GM12873 (cell line): ENCODE measurements at regions not wholly inside any gene's neighbourhood (a gene's known extent, or its start where the extent isn't known, plus 50 kb on each side); places are given as distances from the start of the nearest gene placed in this dataset.

Experiments used
- TF ChIP-seq, protein P1 (sequence below): IDR thresholded peaks from 2 replicates; pipeline ENCODE4 v1.5.1; 2012; ENCODE audit warnings: low read depth, mild to moderate bottlenecking, moderate library complexity, low read length, control low read depth; ENCODE audit not compliant: insufficient read depth; ENCODE audit errors: missing control alignments

DNA sequence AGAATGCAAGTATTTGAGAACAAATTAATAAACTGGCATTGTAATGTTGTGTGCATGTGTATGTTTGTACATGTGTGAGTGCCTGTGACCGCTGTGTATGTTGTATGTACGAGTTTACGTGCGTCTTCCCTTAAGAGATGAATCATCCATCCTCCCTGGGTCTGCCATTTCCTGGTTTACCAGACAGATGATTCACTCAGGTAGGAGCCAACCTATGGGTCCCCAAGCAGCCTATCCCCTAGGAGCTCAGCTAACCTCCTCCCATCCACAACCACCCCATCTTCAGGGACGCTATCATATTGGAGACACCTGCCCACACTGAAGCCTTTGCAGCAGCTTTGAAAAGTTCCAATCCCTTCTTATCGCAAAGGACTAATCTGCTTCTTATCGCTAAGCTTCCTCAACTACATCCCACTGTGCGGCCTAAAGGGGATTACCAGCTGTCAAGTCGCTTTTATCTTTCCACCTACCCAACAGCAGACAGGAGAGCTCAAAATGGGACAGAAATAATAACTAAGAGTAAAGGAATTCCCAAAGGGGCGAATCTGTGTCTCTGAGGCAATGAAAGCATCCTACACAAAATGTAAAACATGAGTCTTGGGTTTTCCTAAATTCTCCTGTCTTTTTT, 81.5 kb upstream of the TMCC3 start:
- TF ChIP-seq, protein P1, sequence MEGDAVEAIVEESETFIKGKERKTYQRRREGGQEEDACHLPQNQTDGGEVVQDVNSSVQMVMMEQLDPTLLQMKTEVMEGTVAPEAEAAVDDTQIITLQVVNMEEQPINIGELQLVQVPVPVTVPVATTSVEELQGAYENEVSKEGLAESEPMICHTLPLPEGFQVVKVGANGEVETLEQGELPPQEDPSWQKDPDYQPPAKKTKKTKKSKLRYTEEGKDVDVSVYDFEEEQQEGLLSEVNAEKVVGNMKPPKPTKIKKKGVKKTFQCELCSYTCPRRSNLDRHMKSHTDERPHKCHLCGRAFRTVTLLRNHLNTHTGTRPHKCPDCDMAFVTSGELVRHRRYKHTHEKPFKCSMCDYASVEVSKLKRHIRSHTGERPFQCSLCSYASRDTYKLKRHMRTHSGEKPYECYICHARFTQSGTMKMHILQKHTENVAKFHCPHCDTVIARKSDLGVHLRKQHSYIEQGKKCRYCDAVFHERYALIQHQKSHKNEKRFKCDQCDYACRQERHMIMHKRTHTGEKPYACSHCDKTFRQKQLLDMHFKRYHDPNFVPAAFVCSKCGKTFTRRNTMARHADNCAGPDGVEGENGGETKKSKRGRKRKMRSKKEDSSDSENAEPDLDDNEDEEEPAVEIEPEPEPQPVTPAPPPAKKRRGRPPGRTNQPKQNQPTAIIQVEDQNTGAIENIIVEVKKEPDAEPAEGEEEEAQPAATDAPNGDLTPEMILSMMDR = no peak

DNA sequence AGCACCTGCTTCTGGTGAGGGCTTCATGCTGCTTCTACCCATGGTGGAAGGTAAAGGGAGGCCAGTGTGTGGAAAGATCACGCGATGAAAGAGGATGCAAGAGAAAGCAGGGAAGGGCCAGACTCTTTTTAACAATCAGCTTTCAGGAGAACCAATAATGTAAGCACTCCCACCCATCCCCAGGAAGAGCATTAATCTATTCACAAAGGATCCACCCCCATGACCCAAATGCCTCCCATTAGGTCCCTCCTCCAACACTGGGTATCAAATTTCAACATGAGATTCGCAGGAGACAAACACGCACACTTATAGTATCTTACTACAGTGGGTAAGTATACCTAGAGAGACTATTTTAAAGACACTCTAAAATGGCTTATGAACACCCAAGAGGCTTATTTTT, 80.5 kb upstream of the TMCC3 start:
- TF ChIP-seq, protein P1 = no peak

DNA sequence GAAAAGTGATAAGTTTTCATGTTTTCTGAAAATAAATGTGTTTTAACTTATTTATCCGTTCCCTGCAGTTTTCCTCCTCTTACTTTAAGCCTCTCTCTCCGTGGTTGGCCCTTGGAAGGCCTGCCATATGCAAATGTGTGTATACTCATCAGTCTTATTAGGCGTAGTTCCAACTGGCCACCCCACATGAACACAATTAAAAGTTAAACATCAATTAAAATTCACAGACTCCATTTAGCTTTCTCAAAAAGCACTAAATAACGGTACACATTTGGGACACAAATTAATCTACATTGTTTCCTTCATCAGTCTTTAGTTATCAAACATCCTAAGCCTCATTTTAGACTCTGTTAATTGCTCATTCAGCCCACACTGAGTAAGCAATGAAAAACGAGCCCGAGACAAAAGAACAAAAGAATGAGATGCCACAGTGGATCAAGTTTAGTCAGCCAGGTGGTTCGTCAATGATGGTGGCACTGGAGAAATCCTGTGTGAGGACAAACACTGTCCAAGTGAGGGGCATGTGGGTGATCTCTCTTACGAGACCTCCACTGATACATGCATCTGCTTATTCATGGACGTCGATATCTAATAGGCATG, 76.0 kb upstream of the TMCC3 start:
- TF ChIP-seq, protein P1 = no peak

DNA sequence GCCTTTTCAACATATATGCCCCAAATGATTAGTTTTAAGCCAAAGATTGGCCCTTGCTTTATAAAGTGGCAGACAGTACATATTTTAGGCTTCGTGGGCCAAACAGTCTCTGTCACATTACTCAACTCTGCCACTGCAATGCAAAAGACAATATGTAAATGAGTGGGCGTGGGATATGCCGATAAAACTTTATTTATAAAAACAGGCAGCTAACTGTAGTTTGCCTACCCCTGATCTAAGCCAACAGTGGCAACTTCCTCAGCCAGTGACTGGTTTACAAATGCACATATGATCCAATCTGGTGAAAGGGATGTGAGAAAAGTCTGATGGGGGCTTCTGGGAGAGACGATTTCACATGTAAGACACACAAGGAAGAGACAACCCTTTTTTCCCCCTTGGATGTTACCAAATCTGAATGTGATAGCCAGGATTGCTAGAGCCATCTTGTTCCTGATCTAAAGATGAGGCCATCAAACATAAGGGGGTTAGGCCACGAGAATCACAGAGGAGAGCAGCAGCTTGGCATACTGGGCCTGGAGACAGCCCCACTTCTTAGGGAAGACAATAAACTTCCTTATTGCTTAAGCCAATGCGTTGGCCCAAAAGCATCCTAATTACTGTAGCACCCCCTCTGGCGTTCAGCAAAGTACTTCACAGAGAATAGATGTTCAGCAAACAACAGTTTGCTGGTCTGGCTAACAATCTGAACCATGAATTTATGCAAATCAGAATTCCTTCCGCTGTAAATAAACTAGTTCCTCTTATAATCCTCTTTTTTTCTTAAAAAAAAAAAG, 75.2 kb upstream of the TMCC3 start:
- TF ChIP-seq, protein P1 = peak; percentile 44

DNA sequence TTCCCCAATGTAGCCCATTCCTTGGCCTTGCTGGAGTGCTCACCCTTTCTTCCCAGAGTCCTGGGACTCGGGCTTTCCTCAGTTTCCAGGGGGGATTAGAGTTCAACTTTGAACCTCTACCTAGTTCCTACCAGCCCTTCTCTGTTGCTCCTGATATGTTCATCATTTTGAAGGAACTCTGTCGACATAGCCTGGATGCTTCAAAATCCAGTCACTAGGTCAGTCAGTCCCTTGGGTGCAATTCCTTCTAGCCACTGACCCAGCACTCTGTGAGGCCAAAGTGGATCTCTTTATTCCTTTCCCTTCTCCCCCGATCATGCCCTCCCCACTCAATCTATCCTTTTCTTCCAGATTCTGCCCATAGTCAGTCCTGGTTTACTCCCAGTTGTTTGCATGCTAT, 72.3 kb upstream of the TMCC3 start:
- TF ChIP-seq, protein P1 = no peak

DNA sequence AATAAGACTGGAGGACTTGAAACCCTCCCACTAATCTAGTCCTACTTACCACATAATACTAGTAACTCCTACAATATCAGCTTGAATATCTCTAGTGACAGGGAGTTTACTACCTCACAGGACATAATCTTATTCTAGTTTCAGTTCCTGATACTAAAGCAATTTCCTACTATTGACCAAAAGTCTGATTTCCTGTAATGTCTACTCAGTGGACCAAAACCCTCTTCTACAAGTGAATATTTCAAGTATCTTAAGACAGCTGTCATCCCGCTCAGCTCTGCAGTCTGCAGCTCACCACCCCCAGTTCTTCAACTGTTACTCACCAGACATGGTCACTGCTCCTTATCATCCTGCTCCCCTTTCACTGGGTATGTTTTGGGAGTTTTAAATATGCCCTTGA, 70.8 kb upstream of the TMCC3 start:
- TF ChIP-seq, protein P1 = no peak

DNA sequence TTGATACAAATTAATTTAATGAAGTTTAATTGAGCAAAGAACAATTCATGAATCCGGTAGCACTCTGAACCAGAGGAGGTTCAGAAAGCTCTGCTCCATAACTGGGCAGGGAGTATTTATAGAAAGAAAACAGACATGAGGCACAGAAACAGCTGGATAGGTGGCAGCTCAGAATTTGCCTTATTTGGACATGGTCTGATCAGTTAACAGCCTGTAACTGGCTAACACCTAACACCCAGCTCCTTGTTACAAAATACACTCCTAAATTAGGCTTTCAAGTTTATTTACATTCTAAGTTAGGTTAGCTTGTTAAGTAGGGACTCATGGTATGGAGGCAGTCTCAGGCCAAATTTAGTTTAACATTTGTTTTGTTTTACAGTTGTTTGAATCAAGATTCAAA, 67.8 kb upstream of the TMCC3 start:
- TF ChIP-seq, protein P1 = no peak
